Fibroblast of skin of right quadriceps (primary cell): ENCODE measurements at regions not wholly inside any gene's neighbourhood (a gene's known extent, or its start where the extent isn't known, plus 50 kb on each side); places are given as distances from the start of the nearest gene placed in this dataset.
A peak's percentile ranks its signal among the peaks of the same experiment; 100 is the strongest.

Experiments used
- DNase-seq: peaks from one replicate; pipeline ENCODE4 v3.0.0-alpha.2; 2013

DNA sequence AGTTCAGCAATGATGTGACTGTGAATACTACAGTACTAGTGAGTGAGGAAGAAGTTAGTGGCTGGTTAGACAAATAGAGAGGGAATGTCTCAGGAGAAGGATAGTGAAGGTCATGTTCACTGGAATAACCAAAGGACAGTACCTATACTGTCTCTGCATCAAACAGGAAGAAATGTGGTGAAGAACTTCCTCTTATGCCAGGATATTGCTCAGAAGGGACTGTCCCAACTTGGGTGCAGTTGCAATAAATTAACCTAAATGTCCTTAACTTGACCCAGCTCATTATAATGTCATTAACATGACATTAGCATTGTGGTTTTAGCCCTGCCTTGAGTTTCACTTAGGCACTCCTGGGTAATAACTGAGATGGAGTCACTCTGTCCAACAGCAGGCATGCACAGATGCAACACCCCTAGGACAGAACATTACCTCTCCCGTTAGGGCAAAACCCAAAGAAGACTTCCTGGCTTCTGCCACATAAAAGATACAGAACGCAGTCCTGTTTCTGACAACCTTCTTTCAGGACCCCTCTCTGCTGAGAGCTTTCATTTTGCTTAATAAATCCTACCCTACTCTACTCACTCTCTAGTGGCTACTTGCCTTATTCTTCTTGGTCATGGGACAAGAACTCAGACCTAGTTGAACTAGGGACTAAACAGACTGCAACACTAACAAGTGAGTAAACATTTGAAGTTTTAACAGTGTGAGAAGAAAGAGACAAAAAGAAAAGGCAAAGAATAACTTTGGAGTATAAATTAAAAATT, 1591.6 kb upstream of the MIR17HG start:
- no peak for DNase-seq

GRCh38 chr13:89763005-89763404, 1584.5 kb upstream of the MIR17HG start:
- no peak for DNase-seq

GRCh38 chr13:89783221-89783755, 1564.2 kb upstream of the MIR17HG start:
- no peak for DNase-seq

GRCh38 chr13:89784161-89784809, 1563.2 kb upstream of the MIR17HG start:
- no peak for DNase-seq

GRCh38 chr13:89786531-89786930, 1561.0 kb upstream of the MIR17HG start:
- DNase-seq: no peak

- DNase-seq: no peak
These were observed 1556.8 kb upstream of the MIR17HG start for GRCh38 chr13:89790696-89791095.

- no peak for DNase-seq
These were observed 1555.4 kb upstream of the MIR17HG start for GRCh38 chr13:89791971-89792630.

DNA sequence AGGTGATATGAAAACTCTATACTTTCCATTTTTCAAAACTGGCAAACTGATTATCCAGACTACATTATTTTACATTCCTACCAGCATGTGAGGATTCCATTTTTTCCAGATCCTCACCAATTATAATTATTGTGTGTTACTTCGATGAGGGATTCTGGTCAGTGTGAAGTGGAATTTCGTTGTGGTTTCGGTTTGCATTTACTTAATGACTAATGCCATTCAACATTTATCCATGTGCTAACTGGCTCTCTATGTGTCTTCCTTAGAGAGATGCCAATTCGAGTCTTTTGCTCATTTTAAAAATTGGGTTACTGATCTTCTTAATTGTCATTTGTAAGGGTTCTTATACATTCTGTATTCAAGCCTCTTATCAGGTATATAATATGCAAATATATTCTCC, 1551.3 kb upstream of the MIR17HG start:
- DNase-seq: no peak

GRCh38 chr13:89803839-89804238, 1543.6 kb upstream of the MIR17HG start:
- no peak for DNase-seq

DNA sequence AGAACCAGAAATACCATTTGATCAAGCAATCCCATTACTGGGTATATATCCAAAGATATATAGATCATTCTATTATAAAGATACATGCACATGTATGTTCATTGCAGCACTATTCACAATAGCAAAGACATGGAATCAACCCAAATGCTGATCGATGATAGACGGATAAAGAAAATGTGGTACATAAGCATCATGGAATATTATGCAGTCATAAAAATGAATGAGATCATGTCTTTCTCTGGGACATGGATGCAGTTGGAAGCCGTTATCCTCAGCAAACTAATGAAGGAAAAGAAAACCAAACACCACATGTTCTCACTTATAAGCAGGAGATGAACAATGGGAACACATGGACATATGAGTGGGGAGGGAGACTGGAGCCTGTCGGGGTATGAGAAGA, 1540.9 kb upstream of the MIR17HG start:
- no peak for DNase-seq

GRCh38 chr13:89812856-89813255, 1534.6 kb upstream of the MIR17HG start:
- no peak for DNase-seq

GRCh38 chr13:89816404-89816803, 1531.1 kb upstream of the MIR17HG start:
- no peak for DNase-seq

DNA sequence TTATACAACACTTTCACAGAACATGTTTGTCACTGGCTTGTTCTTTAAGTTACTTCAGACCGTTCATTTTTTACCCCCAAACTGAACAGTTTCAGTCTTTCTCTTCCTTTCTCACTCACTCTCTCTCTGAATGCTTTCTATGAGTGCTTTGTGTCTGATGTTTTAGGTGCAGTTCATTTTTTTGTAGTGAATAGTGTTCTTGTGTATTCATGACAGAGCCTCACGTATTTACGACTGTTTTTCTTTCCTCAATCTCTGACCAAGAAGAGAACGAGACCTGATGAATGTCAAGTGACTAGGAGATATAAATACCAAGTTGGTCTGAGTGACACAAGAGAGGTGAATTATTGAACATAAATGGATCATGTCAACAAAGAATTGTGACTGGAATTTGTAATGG, 1525.0 kb upstream of the MIR17HG start:
- DNase-seq: no peak

- DNase-seq: no peak
These were observed 1519.9 kb upstream of the MIR17HG start for GRCh38 chr13:89827552-89827951.

DNA sequence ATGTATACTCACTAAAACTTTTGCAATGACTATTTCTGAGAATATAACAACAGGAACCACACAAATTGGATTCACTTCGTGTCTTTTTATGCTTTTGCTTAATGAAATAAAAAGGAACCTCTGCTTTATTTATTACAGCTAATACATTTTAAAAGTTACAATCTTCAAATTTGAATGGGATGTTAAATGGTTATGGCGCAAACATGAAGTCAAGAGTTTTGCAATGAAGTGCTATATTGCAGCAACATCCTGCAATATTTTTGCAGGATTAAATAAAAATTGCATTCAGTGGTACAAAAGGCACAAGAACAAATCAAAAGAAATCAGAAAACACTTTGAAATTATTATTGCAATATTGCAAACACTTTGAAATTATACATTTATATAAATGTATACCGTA, 1519.0 kb upstream of the MIR17HG start:
- no peak for DNase-seq

DNA sequence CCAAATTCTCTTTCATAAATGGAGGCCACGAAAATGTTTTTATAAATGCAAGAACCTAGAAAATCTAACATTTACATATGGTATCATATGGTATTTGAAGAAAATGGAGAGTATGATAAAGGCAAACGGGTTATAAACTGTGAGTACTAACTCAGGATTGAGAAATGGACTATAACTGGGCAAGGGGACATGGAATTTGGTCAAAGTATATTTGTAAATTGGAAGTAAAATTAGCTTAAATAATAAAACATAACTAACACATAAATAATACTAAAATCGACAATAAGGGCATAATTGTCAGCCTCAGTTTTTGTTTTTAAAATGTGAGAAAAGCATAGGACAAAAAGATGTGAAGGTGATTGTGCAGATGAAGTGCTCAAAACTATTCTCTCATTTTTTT, 1516.3 kb upstream of the MIR17HG start:
- no peak for DNase-seq

- DNase-seq: no peak
These were observed 1514.7 kb upstream of the MIR17HG start for GRCh38 chr13:89832827-89833226.

DNA sequence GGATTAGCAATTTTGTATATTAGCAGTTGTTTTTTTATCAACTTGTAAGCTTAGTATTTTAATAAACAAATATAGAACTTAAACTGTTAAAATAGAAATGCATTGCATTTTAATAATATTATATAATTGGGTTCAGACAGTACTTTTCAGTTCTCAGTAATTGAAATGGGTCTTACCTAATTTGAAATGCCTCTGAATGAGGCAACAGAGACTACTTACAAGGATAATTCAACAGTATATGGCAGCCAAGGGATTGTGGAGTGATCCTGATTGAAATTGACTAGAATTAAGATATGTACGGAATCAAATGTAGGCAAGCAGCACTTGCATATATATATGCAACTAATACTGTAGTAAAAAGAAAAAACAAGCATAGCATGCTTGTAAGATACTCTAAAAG, 1503.9 kb upstream of the MIR17HG start:
- no peak for DNase-seq

GRCh38 chr13:89845874-89846273, 1501.6 kb upstream of the MIR17HG start:
- no peak for DNase-seq

DNA sequence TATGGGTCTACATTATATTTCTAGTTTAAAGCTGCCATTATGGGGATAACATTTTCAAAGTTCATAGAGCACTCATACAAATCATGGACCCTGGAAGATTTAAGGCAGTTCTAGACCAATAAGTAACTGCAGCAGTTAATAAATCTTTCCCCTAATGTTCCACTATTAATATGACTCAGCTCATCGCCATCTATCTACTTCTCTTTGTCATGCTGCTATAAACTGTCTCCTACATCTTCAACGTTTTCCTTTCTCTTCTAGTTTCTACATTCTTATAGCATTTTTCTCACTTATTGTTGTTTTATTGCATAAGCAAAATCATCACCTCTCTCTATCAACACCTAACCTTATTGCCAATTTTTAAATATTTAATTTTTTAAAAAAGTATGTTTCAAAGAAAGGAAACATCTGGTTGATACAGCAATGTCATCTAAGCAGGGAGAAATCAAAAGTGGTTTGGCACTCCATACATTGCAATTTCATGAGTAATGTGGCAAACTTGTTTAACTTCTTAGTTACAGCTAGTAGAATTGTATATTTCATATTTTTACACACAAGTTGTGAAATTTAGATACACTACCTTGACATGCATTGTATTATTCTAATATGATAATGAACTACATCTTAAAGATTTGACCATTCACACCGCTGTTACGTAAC, 1500.4 kb upstream of the MIR17HG start:
- peak; percentile 39 for DNase-seq

DNA sequence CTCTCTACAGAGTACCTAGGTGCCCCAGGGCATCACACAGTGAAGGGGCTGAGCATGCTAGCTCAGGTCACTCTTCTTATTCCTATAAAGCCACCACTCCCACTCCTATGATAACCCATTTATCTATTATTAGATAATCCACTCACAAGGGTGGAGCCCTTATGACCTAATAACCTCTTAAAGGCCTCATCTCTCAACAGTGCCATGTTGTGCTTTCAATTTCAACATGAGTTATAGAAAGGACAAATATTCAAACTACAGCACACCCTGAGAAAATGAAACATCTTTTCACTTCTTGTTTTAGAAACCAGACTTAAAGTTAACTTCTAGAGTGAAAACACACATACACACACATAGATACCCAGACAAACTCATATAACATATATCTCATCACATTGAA, 1494.9 kb upstream of the MIR17HG start:
- no peak for DNase-seq

DNA sequence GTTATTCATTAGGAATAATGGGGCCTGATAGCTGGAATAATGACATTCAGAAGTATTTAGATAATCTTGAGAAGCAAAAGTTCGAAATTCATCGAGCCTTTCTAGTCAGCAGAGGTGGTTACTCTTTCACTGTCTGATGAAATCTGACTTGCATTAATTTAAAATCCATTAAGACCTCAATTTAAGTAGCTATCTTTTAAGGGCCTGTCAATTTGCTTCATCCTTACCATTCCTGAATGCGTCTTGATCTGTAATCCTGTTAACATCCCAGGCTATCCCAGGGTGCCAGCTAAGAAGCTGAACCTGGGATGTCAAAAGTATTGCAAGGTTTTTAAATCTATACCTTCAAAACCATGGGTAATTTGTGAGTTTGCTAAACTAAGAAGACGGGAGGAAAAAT, 1491.0 kb upstream of the MIR17HG start:
- no peak for DNase-seq

DNA sequence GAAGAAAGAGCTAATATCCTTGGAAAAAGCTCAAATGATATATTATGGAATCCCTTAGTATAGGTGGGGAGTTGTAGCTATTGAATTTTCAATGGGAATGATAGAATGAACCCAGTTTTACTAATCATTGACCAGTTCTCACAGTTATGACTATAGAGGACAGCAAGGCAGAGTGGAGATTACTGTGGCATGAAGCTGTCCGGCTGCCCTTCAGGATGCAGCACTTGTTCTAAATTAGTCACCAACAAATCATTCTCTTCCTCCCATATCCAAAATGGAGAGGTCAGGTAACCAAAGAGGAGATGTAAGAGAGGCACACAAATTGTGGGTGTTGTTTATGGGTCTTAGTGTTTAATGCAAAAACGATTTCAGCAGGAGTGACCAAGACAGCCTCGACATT, 1490.0 kb upstream of the MIR17HG start:
- no peak for DNase-seq
